Thyroid gland (tissue), 4 donors: ENCODE measurements at regions not wholly inside any gene's neighbourhood (a gene's known extent, or its start where the extent isn't known, plus 50 kb on each side); places are given as distances from the start of the nearest gene placed in this dataset.

ENCODE experiments used
- DNase-seq, 2 donors: peaks; one replicate each; pipeline ENCODE4 v3.0.0-alpha.2; 2019
- H3K27ac ChIP-seq, 3 donors: fragments of 200-600 bp; sonication (generic); 1 replicate in 2 of 3; 2 replicates in 1 of 3; pipeline ENCODE4 v1.5.1; 2016 to 2019; ENCODE audit warnings: mild to moderate bottlenecking in 1 of 3, moderate library complexity in 1 of 3
- H3K27me3 ChIP-seq: fragments of 200-600 bp; sonication (generic); one replicate; pipeline ENCODE4 v1.5.1; 2019
- H3K36me3 ChIP-seq, 2 donors: fragments of 200-600 bp; sonication (generic); one replicate each; pipeline ENCODE4 v1.5.1; 2016 to 2019
- H3K4me1 ChIP-seq, 2 donors: fragments of 200-600 bp; sonication (generic); one replicate each; pipeline ENCODE4 v1.5.1; 2017 to 2019
- H3K4me3 ChIP-seq, 3 donors: fragments of 200-600 bp; sonication (generic); replicated peaks in 1 of 3; 1 replicate in 2 of 3; 2 replicates in 1 of 3; pipeline ENCODE4 v1.5.1; 2016; ENCODE audit warnings: mild to moderate bottlenecking in 1 of 3
- H3K9me3 ChIP-seq: fragments of 200-600 bp; sonication (generic); one replicate; pipeline ENCODE4 v1.5.1; 2017
- CTCF ChIP-seq, 6 experiments: fragments of 200-600 bp in 3 of 6; fragments of 450-650 bp in 3 of 6; sonication (generic) in 3 of 6; IDR thresholded peaks; one replicate each; pipeline ENCODE4 v1.5.1; 2016 to 2019; ENCODE audit warnings: antibody characterized with exemption in 6 of 6, mild to moderate bottlenecking in 2 of 6, inconsistent platforms in 1 of 6, moderate library complexity in 1 of 6
- POLR2A ChIP-seq, 2 donors: fragments of 450-650 bp; IDR thresholded peaks; one replicate each; pipeline ENCODE4 v1.6.1; 2017; ENCODE audit warnings: antibody characterized with exemption in 2 of 2, mild to moderate bottlenecking in 2 of 2, moderate library complexity in 1 of 2
- WGBS, 2 donors: methylation state at CpG; one replicate each; pipeline ENCODE4 v1.1.5; 2017; 5-methylcytosine and 5-hydroxymethylcytosine counted together
- intact Hi-C: fragments of 100-400 bp; cut with DNase I; formaldehyde crosslinking; loops from one replicate; pipeline ENCODE4 v1.15.1; 2023

- DNase-seq = no peak
- H3K36me3 ChIP-seq = no peaks in the 10 kb centered on the region
- TF ChIP-seq CTCF (IDR thresholded peaks at IDR 0.05) = no peak
- TF ChIP-seq POLR2A (IDR thresholded peaks at IDR 0.05) = no peak
- H3K9me3 ChIP-seq = no peaks in the 10 kb centered on the region
- 88 to 100% methylated on average over 2 to 3 of the region's 3 CpGs for WGBS, 2 donors
- H3K27ac ChIP-seq = no peak overlapping the region
- H3K4me3 ChIP-seq = no peak overlapping the region
- H3K27me3 ChIP-seq = no peaks in the 10 kb centered on the region
- no peaks in the 10 kb centered on the region for H3K4me1 ChIP-seq
- intact Hi-C loops = no loop called here
Observed at GRCh38 chrX:13153796-13154195, 109.4 kb upstream of the FAM9C start.

- H3K27me3 ChIP-seq = no peaks in the 10 kb centered on the region
- no peak for DNase-seq
- H3K4me3 ChIP-seq = no peak overlapping the region
- intact Hi-C loops = no loop called here
- TF ChIP-seq CTCF (IDR thresholded peaks at IDR 0.05) = no peak
- TF ChIP-seq POLR2A (IDR thresholded peaks at IDR 0.05) = no peak
- no peak overlapping the region for H3K27ac ChIP-seq
- no peaks in the 10 kb centered on the region for H3K9me3 ChIP-seq
- no peaks in the 10 kb centered on the region for H3K4me1 ChIP-seq
- no peaks in the 10 kb centered on the region for H3K36me3 ChIP-seq
- 89 to 90% methylated on average over 7 of the region's 7 CpGs for WGBS, 2 donors
Observed at GRCh38 chrX:13152518-13153185, 108.2 kb upstream of the FAM9C start.

- whole genome bisulfite sequencing, 2 donors = 49 to 55% methylated on average over 8 of the region's 8 CpGs
- H3K9me3 ChIP-seq = no peaks in the 10 kb centered on the region
- no peak overlapping the region for H3K4me3 ChIP-seq
Observed at GRCh38 chrX:13151828-13152517, 107.6 kb upstream of the FAM9C start.

GRCh38 chrX:13149702-13150350 lies 105.4 kb upstream of the FAM9C start:
- intact Hi-C loops = no loop called here
- no peak overlapping the region for H3K27ac ChIP-seq
- TF ChIP-seq POLR2A (IDR thresholded peaks at IDR 0.05) = no peak
- no peak for TF ChIP-seq CTCF (IDR thresholded peaks at IDR 0.05)
- H3K9me3 ChIP-seq = no peaks in the 10 kb centered on the region
- WGBS, 2 donors = 79 to 98% methylated on average over 2 to 3 of the region's 5 CpGs
- DNase-seq = no peak
- H3K36me3 ChIP-seq = no peaks in the 10 kb centered on the region
- H3K27me3 ChIP-seq = no peaks in the 10 kb centered on the region
- no peak overlapping the region for H3K4me3 ChIP-seq
- H3K4me1 ChIP-seq = no peaks in the 10 kb centered on the region

More at GRCh38 chrX:13151828-13152517, 107.6 kb upstream of the FAM9C start:
- TF ChIP-seq CTCF (IDR thresholded peaks at IDR 0.05) (no peak), POLR2A (IDR thresholded peaks at IDR 0.05) (no peak)
- Histone ChIP-seq H3K27ac (no peak overlapping the region), H3K4me1 (no peaks in the 10 kb centered on the region), H3K36me3 (no peaks in the 10 kb centered on the region), H3K27me3 (no peaks in the 10 kb centered on the region)
- intact Hi-C loops = no loop called here
- DNase-seq = no peak

GRCh38 chrX:13147733-13148132 lies 103.3 kb upstream of the FAM9C start:
- Histone ChIP-seq H3K27ac (no peak overlapping the region), H3K4me3 (no peak overlapping the region), H3K9me3 (no peaks in the 10 kb centered on the region), H3K36me3 (no peaks in the 10 kb centered on the region), H3K27me3 (no peaks in the 10 kb centered on the region), H3K4me1 (no peaks in the 10 kb centered on the region)
- no peak for DNase-seq
- intact Hi-C loops = no loop called here
- TF ChIP-seq CTCF (IDR thresholded peaks at IDR 0.05) (no peak), POLR2A (IDR thresholded peaks at IDR 0.05) (no peak)
